ENCODE measurements at regions not wholly inside any gene's neighbourhood (a gene's known extent, or its start where the extent isn't known, plus 50 kb on each side); places are given as distances from the start of the nearest gene placed in this dataset.
"Not testable (repeated sequence)": the region's sequence is repeated elsewhere in the genome, so short reads cannot be mapped to it uniquely, and the experiment has no call there.

- no peak for DNase-seq (ENCODE audit: low read depth in 3 of 3)
These were observed 55.0 kb downstream of the FOXA2 start for GRCh38 chr20:22529150-22530019.

GRCh38 chr20:22526512-22527012 lies 57.8 kb downstream of the FOXA2 start:
- no peak for DNase-seq (ENCODE audit: low read depth in 3 of 3)

- no peak for DNase-seq (ENCODE audit: low read depth in 3 of 3)
These were observed 58.6 kb downstream of the FOXA2 start for GRCh38 chr20:22525821-22526220.

- no peak for DNase-seq (ENCODE audit: low read depth in 3 of 3)
These were observed 59.1 kb downstream of the FOXA2 start for GRCh38 chr20:22525069-22525820.

- no peak for DNase-seq (ENCODE audit: low read depth in 3 of 3)
These were observed 59.9 kb downstream of the FOXA2 start for GRCh38 chr20:22524393-22525015.

GRCh38 chr20:22523499-22524392 lies 60.6 kb downstream of the FOXA2 start:
- no peak for DNase-seq (ENCODE audit: low read depth in 3 of 3)

GRCh38 chr20:22523128-22523498 lies 61.3 kb downstream of the FOXA2 start:
- no peak for DNase-seq (ENCODE audit: low read depth in 3 of 3)

- DNase-seq (ENCODE audit: low read depth in 3 of 3) = no peak
These were observed 61.7 kb downstream of the FOXA2 start for GRCh38 chr20:22522701-22523100.

- DNase-seq (ENCODE audit: low read depth in 3 of 3) = not testable (repeated sequence)
These were observed 62.4 kb downstream of the FOXA2 start for GRCh38 chr20:22521940-22522339.

- DNase-seq (ENCODE audit: low read depth in 3 of 3) = no peak
These were observed 64.0 kb downstream of the FOXA2 start for GRCh38 chr20:22520381-22520780.

- no peak for DNase-seq (ENCODE audit: low read depth in 3 of 3)
These were observed 69.1 kb downstream of the FOXA2 start for GRCh38 chr20:22515264-22515663.

- DNase-seq (ENCODE audit: low read depth in 3 of 3) = no peak
These were observed 70.8 kb downstream of the FOXA2 start for GRCh38 chr20:22513574-22513973.

- DNase-seq (ENCODE audit: low read depth in 3 of 3) = no peak
These were observed 71.4 kb downstream of the FOXA2 start for GRCh38 chr20:22512911-22513489.

GRCh38 chr20:22511943-22512910 lies 72.1 kb downstream of the FOXA2 start:
- DNase-seq (ENCODE audit: low read depth in 3 of 3) = no peak

- DNase-seq (ENCODE audit: low read depth in 3 of 3) = no peak
These were observed 74.6 kb downstream of the FOXA2 start for GRCh38 chr20:22509843-22510147.

- no peak for DNase-seq (ENCODE audit: low read depth in 3 of 3)
These were observed 75.1 kb downstream of the FOXA2 start for GRCh38 chr20:22509090-22509842.

- DNase-seq (ENCODE audit: low read depth in 3 of 3) = no peak
These were observed 75.9 kb downstream of the FOXA2 start for GRCh38 chr20:22508426-22508825.

GRCh38 chr20:22507240-22507961 lies 77.0 kb downstream of the FOXA2 start:
- DNase-seq (ENCODE audit: low read depth in 3 of 3) = no peak

GRCh38 chr20:22506827-22507226 lies 77.5 kb downstream of the FOXA2 start:
- DNase-seq (ENCODE audit: low read depth in 3 of 3) = no peak
